ENCODE measurements at regions not wholly inside any gene's neighbourhood (a gene's known extent, or its start where the extent isn't known, plus 50 kb on each side); places are given as distances from the start of the nearest gene placed in this dataset.

GRCh38 chr10:44011603-44011981 lies 362.9 kb upstream of the ZNF32 start:
- TF ChIP-seq NR2F2 (IDR thresholded peaks at IDR 0.05) (no peak), GABPA (IDR thresholded peaks at IDR 0.05 in 1 of 2, conservative IDR thresholded peaks at IDR 0.05 in 1 of 2) (no peak), SP1 (IDR thresholded peaks at IDR 0.05) (no peak), YY1 (IDR thresholded peaks at IDR 0.05) (no peak), JUND (IDR thresholded peaks at IDR 0.05) (no peak), FOXA1 (IDR thresholded peaks at IDR 0.05) (no peak), RXRA (IDR thresholded peaks at IDR 0.05) (no peak), ATF3 (IDR thresholded peaks at IDR 0.05) (no peak), RAD21 (IDR thresholded peaks at IDR 0.05) (no peak), HNF4G (IDR thresholded peaks at IDR 0.05) (no peak)
- TF ChIP-seq, protein P1, sequence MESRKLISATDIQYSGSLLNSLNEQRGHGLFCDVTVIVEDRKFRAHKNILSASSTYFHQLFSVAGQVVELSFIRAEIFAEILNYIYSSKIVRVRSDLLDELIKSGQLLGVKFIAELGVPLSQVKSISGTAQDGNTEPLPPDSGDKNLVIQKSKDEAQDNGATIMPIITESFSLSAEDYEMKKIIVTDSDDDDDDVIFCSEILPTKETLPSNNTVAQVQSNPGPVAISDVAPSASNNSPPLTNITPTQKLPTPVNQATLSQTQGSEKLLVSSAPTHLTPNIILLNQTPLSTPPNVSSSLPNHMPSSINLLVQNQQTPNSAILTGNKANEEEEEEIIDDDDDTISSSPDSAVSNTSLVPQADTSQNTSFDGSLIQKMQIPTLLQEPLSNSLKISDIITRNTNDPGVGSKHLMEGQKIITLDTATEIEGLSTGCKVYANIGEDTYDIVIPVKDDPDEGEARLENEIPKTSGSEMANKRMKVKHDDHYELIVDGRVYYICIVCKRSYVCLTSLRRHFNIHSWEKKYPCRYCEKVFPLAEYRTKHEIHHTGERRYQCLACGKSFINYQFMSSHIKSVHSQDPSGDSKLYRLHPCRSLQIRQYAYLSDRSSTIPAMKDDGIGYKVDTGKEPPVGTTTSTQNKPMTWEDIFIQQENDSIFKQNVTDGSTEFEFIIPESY (IDR thresholded peaks at IDR 0.05) = no peak
- DNase-seq (ENCODE audit: low spot score) = no peak
- Histone ChIP-seq H3K27me3 (ENCODE audit: control insufficient read depth in 4 of 4, insufficient read depth in 4 of 4, low read length in 3 of 4) (peaks cover 0 to 4% (median 0%) of the 10 kb centered on the region in 4 donors), H3K9me3 (ENCODE audit: control insufficient read depth in 4 of 4, low read length in 3 of 4) (no peaks in the 10 kb centered on the region), H3K4me1 (ENCODE audit: control insufficient read depth in 4 of 4, insufficient read depth in 4 of 4, low read length in 3 of 4) (peaks cover 0 to 4% (median 0%) of the 10 kb centered on the region in 4 donors), H3K4me3 (ENCODE audit: low read depth in 1 of 3, low read length in 3 of 3) (no peak overlapping the region), H3K27ac (ENCODE audit: low read depth in 1 of 2, low read length in 2 of 2) (no peak overlapping the region), H3K9ac (ENCODE audit: low read depth in 1 of 2, low read length in 2 of 2) (no peak overlapping the region), H3K36me3 (ENCODE audit: control insufficient read depth in 4 of 4, insufficient read depth in 3 of 4, low read depth in 1 of 4, low read length in 3 of 4) (no peaks in the 10 kb centered on the region)
- WGBS = 89% methylated on average over 5 of the region's 5 CpGs

GRCh38 chr10:44010873-44011602 lies 362.4 kb upstream of the ZNF32 start:
- WGBS = 80% methylated on average over 2 of the region's 2 CpGs
- TF ChIP-seq ATF3 (IDR thresholded peaks at IDR 0.05) = no peak
- no peak for TF ChIP-seq FOXA2 (IDR thresholded peaks at IDR 0.05)
- no peak for TF ChIP-seq RAD21 (IDR thresholded peaks at IDR 0.05)
- TF ChIP-seq FOXA1 (IDR thresholded peaks at IDR 0.05) = no peak
- no peak for TF ChIP-seq NR2F2 (IDR thresholded peaks at IDR 0.05)
- TF ChIP-seq YY1 (IDR thresholded peaks at IDR 0.05) = no peak
- TF ChIP-seq MAX (IDR thresholded peaks at IDR 0.05) = no peak
- TF ChIP-seq HNF4G (IDR thresholded peaks at IDR 0.05) = no peak
- no peak for TF ChIP-seq CTCF (IDR thresholded peaks at IDR 0.05; ENCODE audit: low read depth, low read length, missing input control)
- no peak for TF ChIP-seq RXRA (IDR thresholded peaks at IDR 0.05)
- TF ChIP-seq, protein P2, sequence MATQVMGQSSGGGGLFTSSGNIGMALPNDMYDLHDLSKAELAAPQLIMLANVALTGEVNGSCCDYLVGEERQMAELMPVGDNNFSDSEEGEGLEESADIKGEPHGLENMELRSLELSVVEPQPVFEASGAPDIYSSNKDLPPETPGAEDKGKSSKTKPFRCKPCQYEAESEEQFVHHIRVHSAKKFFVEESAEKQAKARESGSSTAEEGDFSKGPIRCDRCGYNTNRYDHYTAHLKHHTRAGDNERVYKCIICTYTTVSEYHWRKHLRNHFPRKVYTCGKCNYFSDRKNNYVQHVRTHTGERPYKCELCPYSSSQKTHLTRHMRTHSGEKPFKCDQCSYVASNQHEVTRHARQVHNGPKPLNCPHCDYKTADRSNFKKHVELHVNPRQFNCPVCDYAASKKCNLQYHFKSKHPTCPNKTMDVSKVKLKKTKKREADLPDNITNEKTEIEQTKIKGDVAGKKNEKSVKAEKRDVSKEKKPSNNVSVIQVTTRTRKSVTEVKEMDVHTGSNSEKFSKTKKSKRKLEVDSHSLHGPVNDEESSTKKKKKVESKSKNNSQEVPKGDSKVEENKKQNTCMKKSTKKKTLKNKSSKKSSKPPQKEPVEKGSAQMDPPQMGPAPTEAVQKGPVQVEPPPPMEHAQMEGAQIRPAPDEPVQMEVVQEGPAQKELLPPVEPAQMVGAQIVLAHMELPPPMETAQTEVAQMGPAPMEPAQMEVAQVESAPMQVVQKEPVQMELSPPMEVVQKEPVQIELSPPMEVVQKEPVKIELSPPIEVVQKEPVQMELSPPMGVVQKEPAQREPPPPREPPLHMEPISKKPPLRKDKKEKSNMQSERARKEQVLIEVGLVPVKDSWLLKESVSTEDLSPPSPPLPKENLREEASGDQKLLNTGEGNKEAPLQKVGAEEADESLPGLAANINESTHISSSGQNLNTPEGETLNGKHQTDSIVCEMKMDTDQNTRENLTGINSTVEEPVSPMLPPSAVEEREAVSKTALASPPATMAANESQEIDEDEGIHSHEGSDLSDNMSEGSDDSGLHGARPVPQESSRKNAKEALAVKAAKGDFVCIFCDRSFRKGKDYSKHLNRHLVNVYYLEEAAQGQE (IDR thresholded peaks at IDR 0.05) = no peak
- TF ChIP-seq, protein P1 (IDR thresholded peaks at IDR 0.05) = no peak
- no peak for TF ChIP-seq JUND (IDR thresholded peaks at IDR 0.05)
- TF ChIP-seq SP1 (IDR thresholded peaks at IDR 0.05) = no peak
- no peak for TF ChIP-seq HNF4A (conservative IDR thresholded peaks at IDR 0.05)
- no peak for TF ChIP-seq EGR1 (IDR thresholded peaks at IDR 0.05; ENCODE audit: low read depth in 2 of 2)
- no peak for TF ChIP-seq TAF1 (conservative IDR thresholded peaks at IDR 0.05)
- TF ChIP-seq GABPA (IDR thresholded peaks at IDR 0.05 in 1 of 2, conservative IDR thresholded peaks at IDR 0.05 in 1 of 2) = no peak
- H3K27ac ChIP-seq (ENCODE audit: low read depth in 1 of 2, low read length in 2 of 2) = no peak overlapping the region

More at GRCh38 chr10:44010873-44011602, 362.4 kb upstream of the ZNF32 start:
- H3K36me3 ChIP-seq (ENCODE audit: control insufficient read depth in 4 of 4, insufficient read depth in 3 of 4, low read depth in 1 of 4, low read length in 3 of 4) = no peaks in the 10 kb centered on the region
- DNase-seq (ENCODE audit: low spot score) = no peak
- no peaks in the 10 kb centered on the region for H3K9me3 ChIP-seq (ENCODE audit: control insufficient read depth in 4 of 4, low read length in 3 of 4)
- peaks cover 0 to 4% (median 0%) of the 10 kb centered on the region in 4 donors for H3K27me3 ChIP-seq (ENCODE audit: control insufficient read depth in 4 of 4, insufficient read depth in 4 of 4, low read length in 3 of 4)
- H3K4me3 ChIP-seq (ENCODE audit: low read depth in 1 of 3, low read length in 3 of 3) = no peak overlapping the region
- H3K9ac ChIP-seq (ENCODE audit: low read depth in 1 of 2, low read length in 2 of 2) = no peak overlapping the region
- H3K4me1 ChIP-seq (ENCODE audit: control insufficient read depth in 4 of 4, insufficient read depth in 4 of 4, low read length in 3 of 4) = no peaks in the 10 kb centered on the region

All from liver (tissue), 8 donors.